CD8-positive, alpha-beta memory T cell (primary cell): ENCODE measurements at regions not wholly inside any gene's neighbourhood (a gene's known extent, or its start where the extent isn't known, plus 50 kb on each side); places are given as distances from the start of the nearest gene placed in this dataset.

ENCODE experiments used
- CTCF ChIA-PET: fragments of 350-600 bp; sonication (Branson Sonifier 250); formaldehyde crosslinking; loops from one replicate; lab custom pipeline; 2021; ENCODE audit warnings: antibody characterized with exemption; lab: Charles Lee
- POLR2A ChIA-PET: fragments of 350-600 bp; sonication (Branson Sonifier 250); formaldehyde crosslinking; loops from one replicate; lab custom pipeline; 2021; ENCODE audit warnings: antibody characterized with exemption; lab: Charles Lee
- DNase-seq, 5 donors: peaks; one replicate each; pipeline versions ENCODE4 v3.0.0 to v3.0.0-alpha.2; 2020 to 2022; ENCODE audit warnings: mixed read lengths in 1 of 5
- H3K27ac ChIP-seq: one replicate; pipeline ENCODE4 v1.7.0; 2013; ENCODE audit warnings: low read depth, mild to moderate bottlenecking, low read length, moderate library complexity
- H3K27me3 ChIP-seq: 2 replicates; pipeline ENCODE4 v1.7.0; 2013; ENCODE audit warnings: low read length, mild to moderate bottlenecking; ENCODE audit not compliant: insufficient read depth, poor library complexity, severe bottlenecking
- H3K36me3 ChIP-seq: 2 replicates; pipeline ENCODE4 v1.7.0; 2013; ENCODE audit warnings: mild to moderate bottlenecking, low read length, moderate library complexity; ENCODE audit not compliant: insufficient read depth
- H3K4me1 ChIP-seq: 2 replicates; pipeline ENCODE4 v1.7.0; 2013; ENCODE audit warnings: mild to moderate bottlenecking, low read length, moderate library complexity; ENCODE audit not compliant: insufficient read depth
- H3K4me3 ChIP-seq: 2 replicates; pipeline ENCODE4 v1.7.0; 2013; ENCODE audit warnings: mild to moderate bottlenecking, low read length
- H3K9me3 ChIP-seq: 2 replicates; pipeline ENCODE4 v1.7.0; 2013; ENCODE audit warnings: mild to moderate bottlenecking, low read length
- H3K27ac Mint-ChIP-seq, 8 donors: one replicate each; pipeline ENCODE4 v1.8.0; 2020 to 2021; ENCODE audit warnings: mixed read lengths in 8 of 8, mild to moderate bottlenecking in 6 of 8, inconsistent platforms in 3 of 8, moderate library complexity in 3 of 8
- H3K27me3 Mint-ChIP-seq, 2 donors: one replicate each; pipeline ENCODE4 v1.8.0; 2020 to 2021; ENCODE audit warnings: mixed read lengths in 2 of 2, mild to moderate bottlenecking in 1 of 2, moderate library complexity in 1 of 2
- H3K36me3 Mint-ChIP-seq, 3 donors: one replicate each; pipeline ENCODE4 v1.8.0; 2020 to 2021; ENCODE audit warnings: mixed read lengths in 3 of 3, inconsistent platforms in 1 of 3, mild to moderate bottlenecking in 1 of 3
- H3K4me1 Mint-ChIP-seq, 3 donors: one replicate each; pipeline ENCODE4 v1.8.0; 2020 to 2021; ENCODE audit warnings: mixed read lengths in 3 of 3, inconsistent platforms in 1 of 3, mild to moderate bottlenecking in 1 of 3
- H3K4me3 Mint-ChIP-seq, 7 donors: one replicate each; pipeline ENCODE4 v1.8.0; 2020 to 2021; ENCODE audit warnings: mixed read lengths in 7 of 7, mild to moderate bottlenecking in 6 of 7, moderate library complexity in 4 of 7, inconsistent platforms in 2 of 7
- H3K9me3 Mint-ChIP-seq, 5 donors: one replicate each; pipeline ENCODE4 v1.8.0; 2020 to 2022; ENCODE audit warnings: mixed read lengths in 5 of 5, mild to moderate bottlenecking in 3 of 5, moderate library complexity in 2 of 5, inconsistent platforms in 1 of 5

DNA sequence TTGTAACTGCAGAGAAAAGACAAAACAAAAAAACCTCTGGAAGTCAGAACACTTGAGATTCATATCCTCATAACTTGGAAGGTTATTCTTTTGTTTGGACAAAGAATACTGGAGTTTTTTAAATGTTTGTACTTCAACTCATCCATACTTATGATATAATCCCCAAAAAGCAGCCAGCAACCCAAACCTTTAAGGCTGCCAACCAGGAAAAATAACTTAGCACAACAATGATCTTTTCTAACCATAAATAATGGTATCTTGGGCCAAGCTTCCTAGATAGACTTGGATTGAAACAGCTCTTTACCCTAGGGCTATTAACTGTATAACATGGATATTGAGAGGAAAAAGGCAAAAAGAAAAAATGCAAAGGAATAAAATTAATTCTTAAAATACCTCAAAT lies 335.1 kb downstream of the LTN1 start:
- Mint-ChIP-seq H3K36me3 (peaks cover under 1 to 14% (median 3%) of the 10 kb centered on the region in 3 donors), H3K27ac (no peak overlapping the region), H3K4me1 (peaks cover 13 to 27% (median 18%) of the 10 kb centered on the region in 3 donors), H3K4me3 (no peak overlapping the region), H3K27me3 (peaks cover 0 to 2% of the 10 kb centered on the region in 2 donors), H3K9me3 (peaks cover 0 to 2% (median 0%) of the 10 kb centered on the region in 5 donors)
- H3K27ac ChIP-seq, result no peak overlapping the region
- POLR2A ChIA-PET, result no interaction called here
- H3K4me1 ChIP-seq, result no peaks in the 10 kb centered on the region
- H3K36me3 ChIP-seq, result no peaks in the 10 kb centered on the region
- no peaks in the 10 kb centered on the region for H3K27me3 ChIP-seq
- DNase-seq, result no peak
- CTCF ChIA-PET, result no interaction called here
- no peak overlapping the region for H3K4me3 ChIP-seq
- no peaks in the 10 kb centered on the region for H3K9me3 ChIP-seq

DNA sequence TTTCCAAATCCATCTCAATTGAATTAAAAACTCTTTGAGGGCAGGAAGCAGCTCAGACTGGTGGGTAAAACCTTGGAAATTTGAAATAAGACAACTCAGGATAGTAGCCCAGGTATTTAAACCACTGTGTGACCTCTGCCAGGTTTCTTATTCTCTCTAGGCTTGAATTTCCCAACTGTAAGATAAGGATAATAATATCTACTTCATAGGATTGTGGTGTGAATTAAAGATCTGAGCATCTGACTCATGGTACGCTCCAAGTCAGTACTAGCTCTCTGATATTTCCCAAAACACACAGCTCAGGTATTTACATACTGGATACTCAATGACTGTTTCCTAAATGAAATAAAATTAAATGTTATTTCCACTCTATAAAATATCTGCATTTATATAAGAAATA lies 337.2 kb downstream of the LTN1 start:
- DNase-seq, result no peak
- H3K4me1 ChIP-seq, result no peaks in the 10 kb centered on the region
- no peak overlapping the region for H3K4me3 ChIP-seq
- Mint-ChIP-seq H3K9me3 (peaks cover 0 to 2% (median 0%) of the 10 kb centered on the region in 5 donors), H3K36me3 (peaks cover 0 to 5% (median 3%) of the 10 kb centered on the region in 3 donors), H3K4me3 (no peak overlapping the region), H3K27me3 (peaks cover 0 to 2% of the 10 kb centered on the region in 2 donors), H3K4me1 (peaks cover 13 to 27% (median 18%) of the 10 kb centered on the region in 3 donors), H3K27ac (no peak overlapping the region)
- POLR2A ChIA-PET, result no interaction called here
- H3K36me3 ChIP-seq, result no peaks in the 10 kb centered on the region
- CTCF ChIA-PET, result no interaction called here
- no peaks in the 10 kb centered on the region for H3K27me3 ChIP-seq
- no peaks in the 10 kb centered on the region for H3K9me3 ChIP-seq
- H3K27ac ChIP-seq, result no peak overlapping the region

- H3K4me1 Mint-ChIP-seq, result peaks cover 13 to 24% (median 18%) of the 10 kb centered on the region in 3 donors
- Histone ChIP-seq H3K4me3 (no peak overlapping the region), H3K27me3 (no peaks in the 10 kb centered on the region), H3K9me3 (no peaks in the 10 kb centered on the region), H3K27ac (no peak overlapping the region), H3K36me3 (no peaks in the 10 kb centered on the region), H3K4me1 (no peaks in the 10 kb centered on the region)
- peaks cover 0 to 5% (median 3%) of the 10 kb centered on the region in 3 donors for H3K36me3 Mint-ChIP-seq
- peaks cover 0 to 2% (median 0%) of the 10 kb centered on the region in 5 donors for H3K9me3 Mint-ChIP-seq
- no peak overlapping the region for H3K4me3 Mint-ChIP-seq
- H3K27ac Mint-ChIP-seq, result no peak overlapping the region
- ChIA-PET CTCF (no interaction called here), POLR2A (no interaction called here)
- H3K27me3 Mint-ChIP-seq, result peaks cover 0 to 2% of the 10 kb centered on the region in 2 donors
- no peak for DNase-seq
These were observed 338.3 kb downstream of the LTN1 start for GRCh38 chr21:28654406-28654805.

- no peaks in the 10 kb centered on the region for H3K9me3 ChIP-seq
- POLR2A ChIA-PET, result no interaction called here
These were observed 347.9 kb downstream of the LTN1 start for GRCh38 chr21:28644762-28645161.

DNA sequence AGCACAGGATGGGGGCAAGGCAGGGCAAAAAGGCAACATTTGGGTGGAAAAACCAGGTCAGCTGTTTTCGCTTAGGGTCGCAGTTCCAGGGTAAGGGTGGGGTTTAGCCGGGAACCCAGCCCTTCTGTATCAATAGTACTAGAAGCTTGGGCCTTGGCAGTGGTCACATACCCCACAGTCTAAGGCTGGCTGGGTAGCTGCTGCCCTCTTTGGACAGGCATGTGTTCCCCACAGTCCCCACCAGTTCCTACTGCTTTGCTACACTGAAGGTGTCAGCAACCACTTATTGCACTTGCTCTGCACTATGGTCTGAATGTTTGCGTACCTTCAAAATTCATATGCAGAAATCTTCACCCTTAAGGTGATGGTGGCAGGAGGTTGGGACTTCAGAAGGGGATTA lies 349.8 kb downstream of the LTN1 start:
- Histone ChIP-seq H3K27ac (no peak overlapping the region), H3K27me3 (no peaks in the 10 kb centered on the region), H3K4me3 (no peak overlapping the region), H3K4me1 (no peaks in the 10 kb centered on the region), H3K36me3 (no peaks in the 10 kb centered on the region), H3K9me3 (no peaks in the 10 kb centered on the region)
- Mint-ChIP-seq H3K4me1 (peaks cover 2 to 9% (median 4%) of the 10 kb centered on the region in 3 donors), H3K27me3 (no peaks in the 10 kb centered on the region), H3K27ac (peak overlapping the region in 1 of 8 donors; percentile 28), H3K36me3 (peaks cover 12 to 24% (median 24%) of the 10 kb centered on the region in 3 donors), H3K9me3 (no peaks in the 10 kb centered on the region), H3K4me3 (no peak overlapping the region)
- ChIA-PET POLR2A (no interaction called here), CTCF (no interaction called here)
- no peak for DNase-seq

More at GRCh38 chr21:28644762-28645161, 347.9 kb downstream of the LTN1 start:
- Mint-ChIP-seq H3K4me3 (no peak overlapping the region), H3K9me3 (no peaks in the 10 kb centered on the region), H3K36me3 (peaks cover 8 to 19% (median 16%) of the 10 kb centered on the region in 3 donors), H3K4me1 (peaks cover 0 to 5% (median 0%) of the 10 kb centered on the region in 3 donors), H3K27me3 (no peaks in the 10 kb centered on the region), H3K27ac (no peak overlapping the region)
- Histone ChIP-seq H3K27ac (no peak overlapping the region), H3K27me3 (no peaks in the 10 kb centered on the region), H3K36me3 (no peaks in the 10 kb centered on the region), H3K4me3 (no peak overlapping the region), H3K4me1 (no peaks in the 10 kb centered on the region)
- CTCF ChIA-PET, result no interaction called here
- no peak for DNase-seq

DNA sequence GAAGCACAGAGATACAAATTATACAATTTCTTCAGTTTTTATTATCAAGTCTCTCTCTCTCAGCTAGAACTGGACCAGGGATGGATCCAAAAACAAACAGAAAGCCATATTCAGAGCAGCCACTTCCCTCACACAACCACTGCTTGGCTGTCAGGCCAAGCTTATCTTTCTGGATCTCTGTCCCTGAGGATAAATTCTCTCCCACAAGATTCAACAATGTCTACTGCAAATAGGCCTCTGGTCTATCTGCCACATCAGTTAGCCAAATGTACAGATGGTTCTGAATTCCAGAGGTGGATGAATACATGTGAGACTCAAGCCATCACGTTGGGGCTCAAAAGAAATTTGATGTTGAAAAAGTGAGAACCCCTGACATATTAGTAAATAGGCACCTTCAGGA lies 350.9 kb downstream of the LTN1 start:
- Mint-ChIP-seq H3K27me3 (no peaks in the 10 kb centered on the region), H3K4me1 (peaks cover 2 to 15% (median 4%) of the 10 kb centered on the region in 3 donors), H3K4me3 (no peak overlapping the region), H3K9me3 (no peaks in the 10 kb centered on the region), H3K36me3 (peaks cover 14 to 25% (median 22%) of the 10 kb centered on the region in 3 donors), H3K27ac (peak overlapping the region in 2 of 8 donors; percentile 39 to 47)
- DNase-seq, result no peak
- Histone ChIP-seq H3K27ac (no peak overlapping the region), H3K27me3 (no peaks in the 10 kb centered on the region), H3K9me3 (no peaks in the 10 kb centered on the region), H3K4me3 (no peak overlapping the region), H3K36me3 (no peaks in the 10 kb centered on the region), H3K4me1 (no peaks in the 10 kb centered on the region)
- CTCF ChIA-PET, result no interaction called here
- POLR2A ChIA-PET, result no interaction called here

GRCh38 chr21:28640326-28640725 lies 352.4 kb downstream of the LTN1 start:
- Mint-ChIP-seq H3K36me3 (peaks cover 14 to 23% (median 14%) of the 10 kb centered on the region in 3 donors), H3K27ac (no peak overlapping the region), H3K4me3 (no peak overlapping the region), H3K9me3 (no peaks in the 10 kb centered on the region), H3K27me3 (no peaks in the 10 kb centered on the region), H3K4me1 (peaks cover 2 to 20% (median 10%) of the 10 kb centered on the region in 3 donors)
- H3K4me3 ChIP-seq, result no peak overlapping the region
- ChIA-PET CTCF (no interaction called here), POLR2A (no interaction called here)
- H3K27ac ChIP-seq, result no peak overlapping the region
- H3K4me1 ChIP-seq, result no peaks in the 10 kb centered on the region
- no peaks in the 10 kb centered on the region for H3K9me3 ChIP-seq
- DNase-seq, result no peak
- no peaks in the 10 kb centered on the region for H3K27me3 ChIP-seq
- H3K36me3 ChIP-seq, result no peaks in the 10 kb centered on the region

- POLR2A ChIA-PET, result no interaction called here
- H3K27ac Mint-ChIP-seq, result no peak overlapping the region
These were observed 352.9 kb downstream of the LTN1 start for GRCh38 chr21:28639737-28640136.

More at GRCh38 chr21:28639737-28640136, 352.9 kb downstream of the LTN1 start:
- H3K36me3 Mint-ChIP-seq, result peaks cover 14 to 23% (median 14%) of the 10 kb centered on the region in 3 donors
- no peak overlapping the region for H3K27ac ChIP-seq
- no peak overlapping the region for H3K4me3 ChIP-seq
- no peaks in the 10 kb centered on the region for H3K27me3 ChIP-seq
- no peak for DNase-seq
- H3K36me3 ChIP-seq, result no peaks in the 10 kb centered on the region
- peaks cover 2 to 20% (median 10%) of the 10 kb centered on the region in 3 donors for H3K4me1 Mint-ChIP-seq
- CTCF ChIA-PET, result no interaction called here
- H3K4me3 Mint-ChIP-seq, result no peak overlapping the region
- H3K9me3 Mint-ChIP-seq, result no peaks in the 10 kb centered on the region
- no peaks in the 10 kb centered on the region for H3K27me3 Mint-ChIP-seq
- H3K9me3 ChIP-seq, result no peaks in the 10 kb centered on the region
- H3K4me1 ChIP-seq, result no peaks in the 10 kb centered on the region
